MM.1S (cell line): ENCODE measurements at regions not wholly inside any gene's neighbourhood (a gene's known extent, or its start where the extent isn't known, plus 50 kb on each side); places are given as distances from the start of the nearest gene placed in this dataset.

ENCODE experiments used
- EZH2 ChIP-seq: fragments of 300-600 bp; sonication (generic); optimal IDR thresholded peaks from 2 replicates; pipeline ENCODE3; 2017; ENCODE audit warnings: low read depth, mild to moderate bottlenecking, antibody characterized with exemption, low read length, mixed read lengths
- TF ChIP-seq, protein P1 (sequence below): fragments of 300-600 bp; sonication (generic); IDR thresholded peaks from 2 replicates; pipeline ENCODE4 v1.5.1; 2016; ENCODE audit warnings: antibody characterized with exemption, low read length, mixed read lengths

DNA sequence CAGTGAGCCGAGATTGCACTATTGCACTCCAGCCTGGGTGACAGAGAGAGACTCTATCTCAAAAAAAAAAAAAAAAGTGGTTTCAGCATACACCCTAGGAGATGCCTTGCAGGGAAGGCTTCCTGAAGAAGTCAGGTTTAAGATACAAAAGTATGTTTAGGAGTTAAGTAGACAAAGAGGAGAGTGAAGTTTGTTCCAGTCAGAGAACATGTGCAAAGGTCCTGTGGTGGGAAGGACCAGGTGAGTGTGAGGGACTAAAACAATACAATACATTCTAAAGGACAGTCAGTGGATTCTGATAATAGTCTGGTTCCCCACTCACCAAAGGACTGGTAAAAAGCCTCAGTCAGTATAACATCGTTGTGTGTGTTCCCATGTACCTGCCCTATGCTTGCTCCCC lies 299.3 kb downstream of the HIVEP2 start:
- TF ChIP-seq, protein P1, sequence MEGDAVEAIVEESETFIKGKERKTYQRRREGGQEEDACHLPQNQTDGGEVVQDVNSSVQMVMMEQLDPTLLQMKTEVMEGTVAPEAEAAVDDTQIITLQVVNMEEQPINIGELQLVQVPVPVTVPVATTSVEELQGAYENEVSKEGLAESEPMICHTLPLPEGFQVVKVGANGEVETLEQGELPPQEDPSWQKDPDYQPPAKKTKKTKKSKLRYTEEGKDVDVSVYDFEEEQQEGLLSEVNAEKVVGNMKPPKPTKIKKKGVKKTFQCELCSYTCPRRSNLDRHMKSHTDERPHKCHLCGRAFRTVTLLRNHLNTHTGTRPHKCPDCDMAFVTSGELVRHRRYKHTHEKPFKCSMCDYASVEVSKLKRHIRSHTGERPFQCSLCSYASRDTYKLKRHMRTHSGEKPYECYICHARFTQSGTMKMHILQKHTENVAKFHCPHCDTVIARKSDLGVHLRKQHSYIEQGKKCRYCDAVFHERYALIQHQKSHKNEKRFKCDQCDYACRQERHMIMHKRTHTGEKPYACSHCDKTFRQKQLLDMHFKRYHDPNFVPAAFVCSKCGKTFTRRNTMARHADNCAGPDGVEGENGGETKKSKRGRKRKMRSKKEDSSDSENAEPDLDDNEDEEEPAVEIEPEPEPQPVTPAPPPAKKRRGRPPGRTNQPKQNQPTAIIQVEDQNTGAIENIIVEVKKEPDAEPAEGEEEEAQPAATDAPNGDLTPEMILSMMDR: no peak
- TF ChIP-seq EZH2: no peak
